Panc1 (cell line): ENCODE measurements at regions not wholly inside any gene's neighbourhood (a gene's known extent, or its start where the extent isn't known, plus 50 kb on each side); places are given as distances from the start of the nearest gene placed in this dataset.

ENCODE experiments used
- ATAC-seq: fragments of 200-7000 bp; cut with Tn5 transposase; 2 replicates; pipeline ENCODE4 v1.9.1; 2020; ENCODE audit warnings: mild to moderate bottlenecking, moderate library complexity
- BruUV-seq: library from RNA; stranded (reverse); fragments of 400-500 nt; replicated peaks from 2 replicates; lab custom pipeline; 2021; lab: Mats Ljungman, UMichigan
- CTCF ChIA-PET: fragments of 300-600 bp; sonication (Branson Sonifier 250); formaldehyde crosslinking; loops from one replicate; lab custom pipeline; 2022; ENCODE audit warnings: antibody characterized with exemption; lab: Charles Lee
- POLR2A ChIA-PET: fragments of 300-600 bp; sonication (Branson Sonifier 250); formaldehyde crosslinking; loops from one replicate; lab custom pipeline; 2022; ENCODE audit warnings: antibody characterized with exemption; lab: Charles Lee
- DNase-seq: peaks from one replicate; pipeline ENCODE4 v3.0.0-alpha.2; 2010; ENCODE audit warnings: low read depth, low spot score
- H3K27ac ChIP-seq: 2 replicates; pipeline ENCODE4 v1.5.1; 2011; ENCODE audit warnings: mild to moderate bottlenecking, low read length, inconsistent platforms
- H3K27me3 ChIP-seq: fragments of 200-500 bp; sonication (Bioruptor generic); 2 replicates; pipeline ENCODE4 v1.6.0; 2014; ENCODE audit warnings: low read length, inconsistent platforms; ENCODE audit not compliant: control insufficient read depth, insufficient read depth
- H3K36me3 ChIP-seq: fragments of 200-500 bp; sonication (Bioruptor generic); 2 replicates; pipeline ENCODE4 v1.5.1; 2014; ENCODE audit warnings: inconsistent platforms, mild to moderate bottlenecking, low read length, moderate library complexity; ENCODE audit not compliant: control insufficient read depth, insufficient read depth
- H3K4me1 ChIP-seq: 2 replicates; pipeline ENCODE4 v1.5.1; 2011; ENCODE audit warnings: inconsistent platforms, mild to moderate bottlenecking, low read length, moderate library complexity; ENCODE audit not compliant: control insufficient read depth, insufficient read depth
- H3K4me3 ChIP-seq, 2 experiments: 2 replicates each; pipeline ENCODE4 v1.5.1; 2011 to 2012; ENCODE audit warnings: low read depth in 2 of 2, low read length in 2 of 2, mild to moderate bottlenecking in 2 of 2, inconsistent platforms in 1 of 2, moderate library complexity in 1 of 2
- H3K9me3 ChIP-seq: fragments of 200-500 bp; sonication (Bioruptor generic); 2 replicates; pipeline ENCODE4 v1.5.1; 2014; ENCODE audit warnings: low read depth, mild to moderate bottlenecking, inconsistent platforms, low read length, moderate library complexity; ENCODE audit not compliant: control insufficient read depth, insufficient read depth
- CTCF ChIP-seq: fragments of 450-650 bp; IDR thresholded peaks from 2 replicates; pipeline ENCODE4 v1.5.1; 2017; ENCODE audit warnings: mild to moderate bottlenecking
- POLR2AphosphoS5 ChIP-seq: IDR thresholded peaks from 2 replicates; pipeline ENCODE4 v1.6.1; 2012; ENCODE audit warnings: mild to moderate bottlenecking, low read depth, low read length, moderate library complexity
- REST ChIP-seq, 2 experiments: IDR thresholded peaks; 2 replicates each; pipeline ENCODE4 v1.6.1; 2011 to 2012; ENCODE audit warnings: low read depth in 2 of 2, control low read depth in 1 of 2, low read length in 1 of 2, mild to moderate bottlenecking in 1 of 2, moderate library complexity in 1 of 2; ENCODE audit not compliant: insufficient read depth in 1 of 2
- SIN3A ChIP-seq: IDR thresholded peaks from 2 replicates; pipeline ENCODE4 v1.6.1; 2012; ENCODE audit warnings: low read depth, mild to moderate bottlenecking, low read length, moderate library complexity, borderline replicate concordance; ENCODE audit not compliant: insufficient read depth
- TCF7L2 ChIP-seq: IDR thresholded peaks from 2 replicates; pipeline ENCODE4 v1.6.1; 2011; ENCODE audit warnings: mild to moderate bottlenecking, low read depth, low read length, inconsistent platforms
- in situ Hi-C: cut with HindIII; loops from 2 replicates; pipeline ENCODE4 v1.10.0; 2016; ENCODE audit warnings: low sequenced_read_pairs, low pct_unique_long_range_greater_than_20kb
- intact Hi-C: fragments of 100-400 bp; cut with micrococcal nuclease; formaldehyde crosslinking; loops from one replicate; pipeline ENCODE4 v1.10.0; 2022; ENCODE audit not compliant: unreplicated experiment

- Histone ChIP-seq H3K9me3 (no peaks in the 10 kb centered on the region), H3K36me3 (no peaks in the 10 kb centered on the region), H3K27me3 (no peaks in the 10 kb centered on the region), H3K4me3 (no peak overlapping the region), H3K27ac (no peak overlapping the region), H3K4me1 (no peaks in the 10 kb centered on the region)
- ChIA-PET CTCF (no interaction called here), POLR2A (no interaction called here)
- intact Hi-C loops (loop anchor here (10.0 kb wide), 1 partner anchor 154 kb away; no protein-coding TSS in a partner anchor), in situ Hi-C loops (no loop called here)
- BruUV-seq, result no TSS peak
- no peak for ATAC-seq
- TF ChIP-seq TCF7L2, result no peak
- TF ChIP-seq REST (IDR thresholded peaks at IDR 0.05; ENCODE audit: insufficient read depth in 1 of 2, low read depth in 2 of 2, low read length in 1 of 2), result no peak
- TF ChIP-seq SIN3A, result no peak
- TF ChIP-seq CTCF, result no peak
- TF ChIP-seq POLR2AphosphoS5, result no peak
- no peak for DNase-seq
These were observed 140.2 kb downstream of the SLC24A2 start for GRCh38 chr9:19648672-19649071.

DNA sequence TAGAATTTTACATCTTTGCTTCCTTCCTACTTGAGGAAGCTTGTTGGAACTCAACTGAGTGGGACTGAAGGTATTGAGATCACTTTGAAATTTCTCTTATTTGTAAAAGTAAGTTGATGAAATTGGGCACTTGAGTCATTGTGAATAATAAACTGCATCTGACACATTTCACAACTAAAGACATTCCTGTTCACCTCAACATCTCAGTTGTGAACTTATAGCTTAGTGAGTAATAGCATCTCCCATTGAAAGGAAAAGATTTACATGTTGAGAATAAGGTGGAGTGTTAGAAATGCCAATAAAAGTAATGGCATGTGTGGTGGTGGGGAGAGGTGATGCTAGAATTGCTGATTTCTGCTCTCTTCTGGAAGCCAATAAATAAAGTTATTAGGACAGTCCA, 145.0 kb downstream of the SLC24A2 start:
- no peaks in the 10 kb centered on the region for H3K4me1 ChIP-seq
- H3K27ac ChIP-seq, result no peak overlapping the region
- no peak for DNase-seq
- no peaks in the 10 kb centered on the region for H3K36me3 ChIP-seq
- CTCF ChIA-PET, result no interaction called here
- H3K27me3 ChIP-seq, result no peaks in the 10 kb centered on the region
- POLR2A ChIA-PET, result no interaction called here
- no peak for ATAC-seq
- TF ChIP-seq REST (IDR thresholded peaks at IDR 0.05; ENCODE audit: insufficient read depth in 1 of 2, low read depth in 2 of 2, low read length in 1 of 2), result no peak
- no peak for TF ChIP-seq TCF7L2
- no peak for TF ChIP-seq POLR2AphosphoS5
- TF ChIP-seq CTCF, result no peak
- TF ChIP-seq SIN3A, result no peak
- H3K9me3 ChIP-seq, result no peaks in the 10 kb centered on the region
- no peak overlapping the region for H3K4me3 ChIP-seq
- in situ Hi-C loops (no loop called here), intact Hi-C loops (loop anchor here (10.0 kb wide), 1 partner anchor 149 kb away; no protein-coding TSS in a partner anchor)
- BruUV-seq, result no TSS peak
